Inflammatory macrophage treated with lipopolysaccharide for 4 hours (primary cell): ENCODE measurements at regions not wholly inside any gene's neighbourhood (a gene's known extent, or its start where the extent isn't known, plus 50 kb on each side); places are given as distances from the start of the nearest gene placed in this dataset.

Experiments used
- DNase-seq: peaks from one replicate; pipeline ENCODE4 v3.0.0-alpha.2; 2020

GRCh38 chr3:190790185-190790584, 72.3 kb downstream of the GMNC start:
- DNase-seq: no peak

- no peak for DNase-seq
These were observed 75.6 kb downstream of the GMNC start for GRCh38 chr3:190786898-190787297.

DNA sequence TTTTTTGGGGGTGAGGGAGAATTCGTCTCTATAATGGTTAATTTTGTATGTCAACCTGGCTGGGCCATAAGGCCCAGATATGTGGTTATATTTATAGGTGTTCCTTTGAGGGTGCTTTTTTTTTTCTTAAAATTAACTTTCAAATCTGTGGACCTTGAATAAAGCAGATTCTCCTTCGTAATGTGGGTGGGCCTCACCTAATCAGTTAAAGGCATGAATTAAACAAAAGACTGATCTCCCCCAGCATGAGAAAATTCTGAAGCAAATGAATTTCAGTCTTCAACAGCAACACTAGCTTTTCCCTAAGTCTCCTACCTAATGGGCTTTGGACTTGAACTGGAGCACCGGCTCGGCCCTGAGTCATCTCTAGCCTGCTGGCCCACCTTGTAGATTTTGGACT, 77.4 kb downstream of the GMNC start:
- DNase-seq: no peak

DNA sequence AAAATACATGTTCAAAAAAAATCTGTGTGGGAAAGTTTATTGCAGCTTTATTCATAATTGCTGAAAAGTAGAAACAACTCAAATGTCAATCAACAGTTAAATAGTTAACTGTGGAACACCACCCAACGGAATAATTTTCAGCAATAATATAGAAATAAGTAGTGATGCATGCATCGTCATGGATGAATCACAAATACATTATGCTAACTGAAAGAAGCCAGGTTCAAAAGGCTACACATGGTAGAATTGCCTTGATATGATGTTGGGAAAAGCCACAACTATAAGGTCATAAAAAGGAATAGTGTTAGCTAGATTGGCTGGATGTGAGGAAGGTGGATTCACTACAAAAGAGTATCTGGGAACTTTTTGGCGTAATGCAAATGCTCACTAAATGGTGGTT, 82.0 kb downstream of the GMNC start:
- DNase-seq: no peak

DNA sequence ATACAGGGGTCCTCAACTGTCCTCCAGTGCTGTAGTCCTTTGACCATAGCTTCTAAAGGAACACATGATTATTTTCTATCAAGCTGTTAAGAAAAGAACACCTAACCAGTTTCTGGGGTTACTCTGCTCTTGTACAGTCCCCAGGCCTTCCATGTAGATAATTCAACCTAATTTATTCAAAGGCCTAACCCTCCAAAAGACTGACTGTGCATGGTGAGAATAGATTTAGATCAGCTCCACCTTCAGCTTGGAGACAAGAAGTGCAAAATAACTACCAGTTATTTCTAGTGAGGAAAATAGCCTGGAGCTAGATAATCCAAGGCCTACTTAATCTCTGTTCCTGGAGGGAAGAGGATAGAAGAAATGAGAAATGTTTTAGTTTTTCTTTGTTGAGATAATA, 87.9 kb downstream of the GMNC start:
- no peak for DNase-seq

DNA sequence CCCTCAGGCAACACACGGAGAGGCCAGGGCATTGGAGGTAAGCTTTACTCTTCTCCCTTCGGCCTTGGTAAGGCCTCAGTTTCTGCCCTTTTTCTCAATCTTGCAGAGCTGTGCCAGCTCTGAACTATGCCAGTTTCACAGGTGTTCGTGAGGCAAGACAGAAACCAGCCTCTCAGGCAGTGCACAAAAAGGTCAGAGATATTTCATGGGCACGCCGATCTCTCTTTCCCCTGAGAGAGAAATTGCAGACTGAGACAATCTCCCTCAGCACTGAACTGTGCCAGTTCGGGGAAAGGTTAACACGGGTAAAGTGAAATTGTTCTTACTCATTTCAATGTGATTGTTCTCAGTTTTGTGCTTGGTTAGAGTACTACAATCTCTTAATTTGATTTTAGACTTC, 88.5 kb downstream of the GMNC start:
- DNase-seq: no peak

- DNase-seq: no peak
These were observed 89.7 kb downstream of the GMNC start for GRCh38 chr3:190772831-190773230.

DNA sequence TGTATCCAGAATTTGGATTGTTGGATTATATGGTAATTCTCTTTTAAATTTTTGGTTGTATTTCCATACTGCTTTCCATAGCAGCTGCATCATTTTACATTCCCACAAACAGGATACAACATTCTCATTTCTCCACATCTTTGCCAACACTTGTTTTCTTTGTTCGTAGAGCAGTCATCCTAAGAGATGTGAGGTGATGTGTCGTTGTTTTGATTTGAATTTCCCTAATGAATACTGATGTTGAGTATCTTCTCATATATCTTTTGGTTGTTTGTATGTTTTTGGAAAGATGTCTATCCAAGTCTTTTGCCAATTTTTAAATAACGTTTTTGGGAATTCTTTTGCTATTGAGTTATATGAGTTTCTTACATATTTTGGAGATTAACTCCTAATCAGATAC, 93.6 kb downstream of the GMNC start:
- no peak for DNase-seq

- no peak for DNase-seq
These were observed 94.6 kb downstream of the GMNC start for GRCh38 chr3:190767851-190768250.

DNA sequence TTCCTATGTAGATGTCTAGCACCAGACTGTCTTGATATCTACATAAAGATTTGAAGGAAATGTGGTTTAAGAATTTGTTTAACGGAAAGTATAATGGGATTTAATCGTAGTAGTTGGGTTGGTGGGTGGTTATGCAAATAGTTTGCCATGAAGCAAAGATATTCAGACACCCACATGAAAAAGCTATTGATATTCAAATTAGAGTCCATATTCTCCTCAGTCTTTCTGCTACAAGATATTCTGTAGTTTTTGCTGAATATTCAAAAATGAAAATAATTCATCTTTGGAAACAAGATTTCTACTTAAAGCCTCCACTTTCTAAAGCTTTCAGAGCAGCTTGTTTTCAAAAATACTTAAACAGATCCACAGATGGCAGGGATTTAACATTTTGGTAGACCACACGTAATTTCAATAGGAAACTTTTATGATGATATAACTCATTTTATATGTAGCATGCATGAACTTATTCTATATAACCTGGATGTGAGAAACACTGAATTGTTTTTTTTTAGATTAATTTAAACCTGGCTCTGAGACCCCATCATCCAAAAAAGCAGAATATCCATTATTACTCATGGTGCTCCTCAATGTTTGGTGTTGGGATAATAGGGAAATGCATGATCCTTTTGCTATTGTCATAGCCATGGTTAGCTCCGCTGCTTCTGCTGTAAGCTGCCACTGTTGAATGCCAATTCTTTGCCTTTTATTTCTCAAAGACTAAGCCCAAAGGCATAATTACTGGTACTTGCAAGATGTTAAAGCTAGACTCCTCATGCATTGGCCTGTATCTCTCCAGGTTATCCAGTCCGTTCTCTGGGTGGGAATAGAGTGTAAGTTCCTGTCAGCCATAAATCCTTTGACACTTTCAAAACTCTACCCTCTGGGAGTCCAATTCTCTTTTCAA, 98.0 kb downstream of the GMNC start:
- no peak for DNase-seq

GRCh38 chr3:190762801-190763200, 99.7 kb downstream of the GMNC start:
- DNase-seq: no peak

GRCh38 chr3:190747571-190747970, 114.9 kb downstream of the GMNC start:
- DNase-seq: no peak

DNA sequence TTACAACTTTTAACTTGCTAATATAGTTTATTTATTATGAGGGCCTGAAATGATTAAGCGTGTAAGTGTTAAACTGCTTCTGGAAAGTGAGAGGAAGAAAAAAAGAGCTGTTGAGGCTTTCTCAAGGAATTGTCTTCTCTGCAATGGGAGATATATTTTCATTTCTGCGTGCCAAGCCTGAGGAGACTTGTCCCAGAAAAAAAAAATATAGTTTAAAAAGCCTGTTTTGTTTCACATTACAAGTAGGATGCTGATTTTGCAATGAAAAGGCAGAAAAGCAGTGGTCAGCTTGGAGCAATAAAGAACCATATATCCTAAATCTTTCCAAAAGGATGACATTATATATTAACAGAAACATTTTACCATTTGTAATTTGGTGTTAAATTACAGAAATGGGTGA, 115.5 kb downstream of the GMNC start:
- DNase-seq: no peak

GRCh38 chr3:190746531-190746930, 116.0 kb downstream of the GMNC start:
- no peak for DNase-seq

DNA sequence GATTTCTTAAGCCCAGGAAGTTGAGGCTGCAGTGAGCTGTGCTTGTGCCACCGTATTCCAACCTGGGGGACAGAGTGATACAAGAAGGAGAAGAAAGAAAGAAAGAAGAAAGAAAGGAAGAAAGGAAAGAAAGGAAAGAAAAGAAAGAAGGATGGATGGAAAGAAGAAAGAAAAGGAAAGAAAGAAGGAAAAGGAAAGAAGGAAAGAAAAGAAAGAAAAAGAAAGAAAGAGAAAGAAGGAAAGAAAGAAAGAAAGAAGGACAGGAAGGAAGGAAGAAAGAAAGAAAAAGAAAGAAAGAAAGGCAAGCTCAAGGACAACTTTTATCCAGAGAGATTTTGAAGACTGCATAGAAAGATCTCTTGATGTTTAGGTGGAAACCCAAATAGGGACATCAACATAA, 120.7 kb downstream of the GMNC start:
- DNase-seq: no peak

GRCh38 chr3:190739641-190740185, 122.8 kb downstream of the GMNC start:
- DNase-seq: no peak

- DNase-seq: no peak
These were observed 123.8 kb downstream of the GMNC start for GRCh38 chr3:190738636-190739155.

DNA sequence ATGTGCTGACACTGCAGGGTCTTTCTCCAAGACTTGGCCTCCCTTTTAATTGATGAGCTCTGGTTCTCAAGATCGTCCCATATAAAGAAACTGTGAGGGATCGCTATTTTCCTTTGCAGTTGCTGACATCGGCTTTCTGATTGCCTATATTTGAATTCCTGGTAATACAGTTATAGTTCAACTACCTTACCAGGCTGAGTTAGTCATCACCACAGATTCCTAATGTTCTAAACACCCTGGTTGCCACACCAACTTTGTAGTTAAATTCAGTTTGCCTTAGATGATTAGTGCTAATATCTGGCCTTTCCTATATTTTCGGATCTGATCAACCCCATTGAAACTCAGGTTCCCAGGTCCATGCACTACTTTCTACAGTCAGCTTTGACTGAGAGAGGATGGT, 125.0 kb downstream of the GMNC start:
- no peak for DNase-seq

DNA sequence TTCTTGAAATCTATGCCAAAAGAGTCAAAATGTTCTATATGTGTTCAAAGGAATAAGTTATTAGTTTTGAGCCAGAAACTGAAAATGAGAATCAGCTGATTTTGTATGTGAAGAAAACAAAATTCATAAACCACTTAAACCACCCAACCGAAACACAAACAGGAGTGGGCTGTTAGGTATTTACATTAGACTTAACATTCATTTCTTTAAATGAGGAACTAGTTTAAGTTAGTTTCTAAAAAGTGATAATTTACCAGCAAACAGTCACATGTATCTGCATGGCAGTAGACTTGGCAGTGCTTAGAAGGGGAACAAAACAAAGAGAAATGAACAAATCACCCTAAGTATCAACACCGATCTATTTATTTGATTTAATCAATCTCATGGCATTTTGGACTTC, 128.0 kb downstream of the GMNC start:
- no peak for DNase-seq

- no peak for DNase-seq
These were observed 128.8 kb downstream of the GMNC start for GRCh38 chr3:190733591-190734146.

- DNase-seq: no peak
These were observed 130.9 kb downstream of the GMNC start for GRCh38 chr3:190731596-190731995.

- peak; percentile 9 for DNase-seq
These were observed 133.8 kb downstream of the GMNC start for GRCh38 chr3:190728574-190729246.

DNA sequence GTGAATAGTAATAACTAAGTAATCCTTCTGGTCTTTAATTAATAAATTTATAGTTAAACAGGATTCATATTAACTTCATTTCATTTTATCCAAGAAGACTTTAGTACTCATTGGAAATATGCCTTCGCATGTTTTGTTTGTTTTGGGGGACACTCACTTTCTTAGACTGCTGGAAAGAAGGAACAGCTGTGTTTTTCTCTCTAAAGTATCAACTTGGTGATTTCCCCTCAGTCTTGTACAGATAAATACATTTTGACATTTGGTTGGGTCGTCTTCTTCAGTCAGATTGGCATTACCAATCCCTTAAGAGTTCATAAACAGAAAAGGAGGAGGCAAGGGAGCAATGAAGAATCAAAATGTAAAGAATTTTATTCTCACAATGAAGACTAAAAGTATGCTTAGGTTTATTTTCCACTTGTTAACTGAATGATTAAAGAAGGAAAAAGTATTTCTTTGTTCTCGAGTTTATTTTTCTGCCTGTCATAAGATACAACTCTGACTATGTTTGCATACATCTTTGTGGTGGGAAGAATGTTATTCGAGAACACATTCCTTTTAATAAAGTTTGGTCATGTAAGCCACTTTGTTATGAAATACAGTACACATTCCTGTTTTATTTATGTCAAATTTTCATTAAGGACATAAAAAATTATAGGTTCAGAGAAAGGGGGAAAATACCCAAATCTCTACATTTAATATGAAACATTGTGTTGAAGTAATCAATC, 140.2 kb downstream of the GMNC start:
- no peak for DNase-seq
